ENCODE measurements at regions not wholly inside any gene's neighbourhood (a gene's known extent, or its start where the extent isn't known, plus 50 kb on each side); places are given as distances from the start of the nearest gene placed in this dataset.

DNA sequence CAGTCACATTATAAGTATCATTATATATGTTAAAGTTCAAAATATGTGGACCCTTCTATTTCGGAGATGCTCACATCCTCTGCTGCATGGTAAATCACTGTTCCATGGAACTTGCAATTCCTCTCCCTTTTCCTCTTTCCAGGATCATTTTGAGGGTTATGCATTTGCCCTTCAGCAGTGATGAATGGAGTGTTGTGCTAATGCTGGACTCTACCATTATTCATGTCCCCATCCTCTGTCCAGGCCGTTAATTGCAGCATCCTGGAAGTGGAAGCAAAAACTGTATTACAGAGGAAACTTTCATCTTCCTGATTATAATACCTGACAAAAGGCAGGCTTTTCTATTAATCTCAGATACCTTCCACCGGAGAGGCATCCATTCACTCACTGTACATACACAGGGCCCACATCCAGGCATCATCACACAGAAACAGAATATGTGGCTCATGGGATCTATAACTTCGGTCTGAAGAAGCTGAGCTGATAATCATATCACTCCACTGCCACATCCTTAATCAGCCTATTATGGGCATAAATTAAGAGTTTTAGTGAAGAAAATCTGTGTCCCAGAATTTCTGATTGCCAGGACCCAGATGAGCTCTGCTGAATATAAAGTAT, 65.0 kb upstream of the ACO1 start:
- no peak for DNase-seq (ENCODE audit: low spot score)

DNA sequence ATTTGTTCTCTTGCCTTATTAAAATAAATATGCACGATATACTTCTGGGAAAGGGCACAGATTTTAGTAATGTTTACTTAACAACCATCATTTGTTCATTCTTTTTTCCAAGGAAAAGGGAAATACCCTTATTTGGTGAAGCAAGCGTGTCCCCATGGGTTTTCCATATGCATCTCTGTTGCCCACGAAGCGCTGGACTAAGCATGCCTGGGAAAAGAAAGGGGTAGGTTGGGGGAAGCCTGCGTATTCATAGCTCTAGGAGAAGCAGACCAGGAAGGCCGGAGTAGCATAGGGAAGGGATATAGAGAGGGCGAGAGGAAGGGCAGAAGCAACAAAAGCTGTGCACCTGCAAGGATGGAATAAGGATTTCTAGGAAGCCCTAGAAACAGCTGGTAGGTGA, 61.8 kb upstream of the ACO1 start:
- DNase-seq (ENCODE audit: low spot score): no peak

DNA sequence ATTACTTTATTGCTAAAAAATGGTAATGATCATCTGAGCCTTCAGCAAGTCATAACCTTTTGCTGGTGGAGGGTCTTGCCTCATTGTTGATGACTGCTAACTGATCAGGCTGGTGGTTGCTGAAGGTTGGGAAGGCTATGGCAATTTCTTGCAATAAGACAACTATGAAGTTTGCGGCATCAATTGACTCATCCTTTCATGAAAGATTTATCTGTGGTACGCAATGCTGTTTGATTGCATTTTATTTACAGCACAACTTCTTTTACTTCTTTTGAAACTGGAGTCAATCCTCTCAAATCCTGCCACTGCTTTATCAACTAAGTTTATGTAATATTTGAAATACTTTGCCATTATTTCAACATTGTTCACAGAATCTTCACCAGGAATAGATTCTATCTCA, 58.3 kb upstream of the ACO1 start:
- DNase-seq (ENCODE audit: low spot score): no peak

DNA sequence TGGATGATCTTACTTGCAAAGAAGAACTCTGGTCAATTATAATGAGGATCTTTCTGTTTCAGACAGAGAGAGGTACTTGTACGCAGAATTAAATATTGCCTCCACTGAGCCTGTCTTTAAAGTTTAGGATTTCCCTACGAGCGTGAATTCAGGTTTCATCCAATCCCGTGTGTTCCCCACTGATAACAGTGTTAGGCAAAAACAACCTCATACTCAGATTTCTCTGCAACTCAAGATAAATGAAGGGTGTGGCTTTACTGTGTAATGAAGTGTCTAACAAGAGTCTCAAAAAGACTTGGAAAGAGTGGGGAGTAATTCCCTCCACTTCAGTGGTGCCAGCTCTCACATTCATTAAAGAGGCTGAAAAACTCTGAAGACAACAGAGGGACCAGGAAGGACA, 53.2 kb upstream of the ACO1 start:
- DNase-seq (ENCODE audit: low spot score): no peak

GRCh38 chr9:32334112-32334511, 50.3 kb upstream of the ACO1 start:
- DNase-seq (ENCODE audit: low spot score): no peak

Measured in kidney capillary endothelial cell (primary cell).